Heart left ventricle (tissue), 13 donors: ENCODE measurements at regions not wholly inside any gene's neighbourhood (a gene's known extent, or its start where the extent isn't known, plus 50 kb on each side); places are given as distances from the start of the nearest gene placed in this dataset.

Experiments used
- CTCF ChIP-seq, 12 donors: fragments of 200-600 bp; sonication (generic) in 4 of 12; IDR thresholded peaks; one replicate each; pipeline versions ENCODE4 v1.5.0 to v1.8.0; 2018 to 2022; ENCODE audit warnings: antibody characterized with exemption in 12 of 12, mild to moderate bottlenecking in 5 of 12
- POLR2A ChIP-seq, 2 donors: fragments of 450-650 bp; IDR thresholded peaks; one replicate each; pipeline ENCODE4 v1.6.1; 2017; ENCODE audit warnings: antibody characterized with exemption in 2 of 2, mild to moderate bottlenecking in 2 of 2, moderate library complexity in 2 of 2
- donor health status: ischemic (EF 13 %, LVEDD 7.1; RV severe dilation, severe dysfunction).
- donor health status: DM: no; HTN: yes; CAD: no.
- donor health status: DM: no; HTN: no; CAD: no.
- donor health status: ischemic (EF 25% LVEDD 6.9; RV normal size, moderate dysfunction).
- donor health status: ischemic (EF 25% LVEDD 5.7; RV mildly dilated, moderate dysfunction).
- donor health status: ischemic (EF 35%, LVEDD 5.7; RV mildly dilated, moderate dysfunction).
- donor health status: nonischemic (EF 11% LVEDD 7.7; RV severe dilation, severe dysfunction).
- donor health status: DM: yes; HTN: yes; CAD: no.
- donor health status: PGD.
- donor health status: ischemic (EF 29% LVEDD 5.4; RV normal size, mild dysfunction).
- donor health status: nonischemic (EF 23%, LVEDD 6.1; RV moderate dilation, normal function).

GRCh38 chr3:167166594-167167253 is 213.4 kb downstream of the ZBBX start:
- TF ChIP-seq CTCF (IDR thresholded peaks at IDR 0.05) (no peak), POLR2A (IDR thresholded peaks at IDR 0.05) (no peak)
